AG04450 (cell line): ENCODE measurements at regions not wholly inside any gene's neighbourhood (a gene's known extent, or its start where the extent isn't known, plus 50 kb on each side); places are given as distances from the start of the nearest gene placed in this dataset.

Source experiments
- CTCF ChIA-PET: fragments of 300-600, 350-600 bp; formaldehyde crosslinking; extraction: SDS; loops from one replicate; lab custom pipeline; 2022; ENCODE audit warnings: antibody characterized with exemption, inconsistent platforms; lab: Charles Lee
- POLR2A ChIA-PET: fragments of 350-600 bp; formaldehyde crosslinking; extraction: SDS; loops from one replicate; lab custom pipeline; 2021; ENCODE audit warnings: antibody characterized with exemption, inconsistent platforms; lab: Yijun Ruan, JAX
- DNase-seq: peaks from one replicate; pipeline ENCODE4 v3.0.0-alpha.2; 2011; ENCODE audit warnings: low read depth, low spot score
- H3K27ac ChIP-seq: one replicate; pipeline ENCODE4 v1.5.1; 2012; ENCODE audit warnings: low read depth, low read length, control low read depth
- H3K27me3 ChIP-seq: one replicate; pipeline ENCODE4 v1.6.0; 2012; ENCODE audit warnings: low read length; ENCODE audit not compliant: control insufficient read depth, insufficient read depth
- H3K4me3 ChIP-seq: 2 replicates; pipeline ENCODE4 v1.5.1; 2011; ENCODE audit warnings: mild to moderate bottlenecking, low read depth, low read length, control low read depth
- H3K9me3 ChIP-seq: 2 replicates; pipeline ENCODE4 v1.5.1; 2012; ENCODE audit warnings: low read length; ENCODE audit not compliant: control insufficient read depth, insufficient read depth
- TF ChIP-seq, protein P1 (sequence below): IDR thresholded peaks from 2 replicates; pipeline ENCODE4 v1.5.1; 2011; ENCODE audit warnings: low read depth, low read length, control low read depth, inconsistent platforms

DNA sequence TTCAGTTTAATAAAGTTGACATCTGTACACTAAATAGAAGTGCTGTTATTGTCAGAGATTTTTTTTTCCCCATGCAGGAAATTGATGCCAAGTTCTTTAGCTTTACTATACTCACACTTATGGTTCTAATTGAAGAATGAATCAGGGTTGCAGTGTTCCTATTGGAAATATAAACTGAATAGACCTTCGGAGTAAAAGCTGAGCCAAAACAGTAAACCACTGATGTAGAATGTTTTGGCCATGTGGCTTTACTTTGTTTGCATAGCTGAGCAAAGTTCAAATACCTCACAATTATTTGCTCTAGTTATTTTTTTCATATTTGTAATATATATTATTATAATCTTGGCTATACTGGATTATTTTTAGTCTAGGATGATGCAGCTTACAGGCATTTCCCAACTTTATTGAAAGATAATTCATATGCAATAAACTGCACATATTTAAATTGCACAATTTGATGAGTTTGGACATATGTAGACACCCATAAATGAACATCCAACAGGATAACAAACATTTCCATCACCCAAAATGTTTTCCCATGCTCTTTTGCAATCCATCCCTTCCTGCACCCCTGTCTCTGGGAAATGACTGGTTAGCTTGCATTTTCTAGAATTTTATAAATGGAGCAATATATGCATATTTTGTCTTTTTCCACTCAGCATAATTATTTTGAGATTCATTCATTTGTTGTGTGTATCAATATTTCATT is 105.8 kb upstream of the NOX3 start:
- DNase-seq, result peak; percentile 16
- no peak overlapping the region for H3K4me3 ChIP-seq
- H3K9me3 ChIP-seq, result no peaks in the 10 kb centered on the region
- TF ChIP-seq, protein P1, sequence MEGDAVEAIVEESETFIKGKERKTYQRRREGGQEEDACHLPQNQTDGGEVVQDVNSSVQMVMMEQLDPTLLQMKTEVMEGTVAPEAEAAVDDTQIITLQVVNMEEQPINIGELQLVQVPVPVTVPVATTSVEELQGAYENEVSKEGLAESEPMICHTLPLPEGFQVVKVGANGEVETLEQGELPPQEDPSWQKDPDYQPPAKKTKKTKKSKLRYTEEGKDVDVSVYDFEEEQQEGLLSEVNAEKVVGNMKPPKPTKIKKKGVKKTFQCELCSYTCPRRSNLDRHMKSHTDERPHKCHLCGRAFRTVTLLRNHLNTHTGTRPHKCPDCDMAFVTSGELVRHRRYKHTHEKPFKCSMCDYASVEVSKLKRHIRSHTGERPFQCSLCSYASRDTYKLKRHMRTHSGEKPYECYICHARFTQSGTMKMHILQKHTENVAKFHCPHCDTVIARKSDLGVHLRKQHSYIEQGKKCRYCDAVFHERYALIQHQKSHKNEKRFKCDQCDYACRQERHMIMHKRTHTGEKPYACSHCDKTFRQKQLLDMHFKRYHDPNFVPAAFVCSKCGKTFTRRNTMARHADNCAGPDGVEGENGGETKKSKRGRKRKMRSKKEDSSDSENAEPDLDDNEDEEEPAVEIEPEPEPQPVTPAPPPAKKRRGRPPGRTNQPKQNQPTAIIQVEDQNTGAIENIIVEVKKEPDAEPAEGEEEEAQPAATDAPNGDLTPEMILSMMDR, result no peak
- POLR2A ChIA-PET, result no interaction called here
- no peak overlapping the region for H3K27ac ChIP-seq
- H3K27me3 ChIP-seq, result no peaks in the 10 kb centered on the region
- CTCF ChIA-PET, result interaction anchor here (0.6 to 1.3 kb wide), 2 partner anchors 15 to 527 kb away, joined by 3 to 4 read pairs; no protein-coding TSS in a partner anchor

DNA sequence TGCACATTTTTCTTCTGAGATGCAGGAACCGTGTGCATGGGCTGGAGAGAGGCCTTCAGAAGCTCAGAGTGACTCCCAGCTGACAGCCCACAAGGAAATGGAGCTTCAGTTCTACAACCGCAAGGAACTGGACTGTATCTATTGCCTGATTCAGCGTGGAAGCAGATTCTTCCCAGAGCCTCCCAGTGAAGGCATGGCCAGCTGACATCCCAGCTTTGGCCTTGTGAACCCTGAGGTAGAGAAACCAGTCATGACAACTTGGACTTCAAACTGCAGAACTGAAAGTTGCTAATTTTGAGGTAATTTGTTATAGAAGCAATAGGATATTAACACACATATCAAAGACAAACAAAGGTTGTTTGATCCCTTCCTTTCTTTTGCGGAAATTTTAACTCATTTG is 94.3 kb upstream of the NOX3 start:
- no peak overlapping the region for H3K4me3 ChIP-seq
- TF ChIP-seq, protein P1, result no peak
- DNase-seq, result no peak
- H3K9me3 ChIP-seq, result no peaks in the 10 kb centered on the region
- ChIA-PET POLR2A (no interaction called here), CTCF (no interaction called here)
- H3K27me3 ChIP-seq, result no peaks in the 10 kb centered on the region
- no peak overlapping the region for H3K27ac ChIP-seq

DNA sequence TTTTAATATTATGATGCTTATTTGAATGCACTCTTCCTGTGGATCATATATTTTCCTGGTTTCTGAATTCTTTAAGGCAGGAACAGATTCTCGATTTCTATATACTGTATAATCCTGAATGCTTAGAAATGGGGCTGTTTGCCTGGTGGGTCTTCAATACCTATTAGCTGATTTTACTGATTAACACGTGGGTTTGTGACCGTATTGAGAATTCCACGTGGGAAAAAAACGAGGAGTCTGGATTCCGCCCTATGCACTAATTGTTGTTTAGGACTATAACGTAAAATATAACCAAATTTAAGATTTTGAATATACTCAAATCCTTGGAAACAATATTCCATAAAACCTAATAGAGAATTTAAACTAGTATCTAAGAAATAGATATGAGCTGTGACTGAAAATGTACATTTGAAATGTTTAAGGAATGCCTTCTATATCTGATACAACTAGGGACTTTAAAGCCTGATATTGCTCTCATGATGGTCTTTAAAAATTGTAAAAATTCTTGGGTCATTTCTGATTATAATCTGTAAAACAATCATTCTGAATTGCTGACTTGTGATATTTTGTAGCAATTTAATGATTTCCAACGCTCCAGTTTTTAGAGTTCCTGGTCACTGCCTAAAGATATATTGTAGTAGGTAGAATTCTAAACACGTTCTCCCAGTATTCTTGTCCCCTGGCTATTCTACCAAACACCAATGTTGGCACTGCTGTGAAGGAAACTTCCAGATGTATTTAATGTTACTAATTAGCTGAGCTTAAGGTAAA is 93.6 kb upstream of the NOX3 start:
- Histone ChIP-seq H3K27me3 (no peaks in the 10 kb centered on the region), H3K27ac (no peak overlapping the region), H3K9me3 (no peaks in the 10 kb centered on the region), H3K4me3 (no peak overlapping the region)
- no peak for DNase-seq
- ChIA-PET CTCF (no interaction called here), POLR2A (no interaction called here)
- TF ChIP-seq, protein P1, result no peak

DNA sequence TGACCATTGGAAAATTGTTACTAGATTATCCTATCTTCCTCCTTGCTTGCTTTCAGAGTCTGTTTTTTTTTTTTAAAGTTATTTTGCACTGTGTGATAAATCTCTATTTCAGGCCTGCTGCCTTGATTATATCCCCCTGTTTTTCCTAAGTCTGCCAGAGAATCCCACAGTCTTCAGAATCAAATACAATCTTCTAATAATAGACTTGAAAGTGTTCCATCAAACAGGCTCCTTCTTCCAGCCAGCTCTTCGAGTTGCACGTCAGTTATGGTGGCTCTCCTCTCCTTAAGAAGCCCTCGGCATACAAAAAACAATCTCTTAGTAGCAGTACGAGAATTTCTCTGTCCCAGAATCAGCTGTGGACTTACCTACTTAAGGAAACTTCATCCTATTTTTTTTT is 92.9 kb upstream of the NOX3 start:
- no peak overlapping the region for H3K4me3 ChIP-seq
- TF ChIP-seq, protein P1, result no peak
- no peaks in the 10 kb centered on the region for H3K9me3 ChIP-seq
- DNase-seq, result no peak
- ChIA-PET POLR2A (no interaction called here), CTCF (interaction anchor here (0.7 kb wide), 1 partner anchor 552 kb away, joined by 3 read pairs; no protein-coding TSS in a partner anchor)
- H3K27ac ChIP-seq, result no peak overlapping the region
- no peaks in the 10 kb centered on the region for H3K27me3 ChIP-seq

DNA sequence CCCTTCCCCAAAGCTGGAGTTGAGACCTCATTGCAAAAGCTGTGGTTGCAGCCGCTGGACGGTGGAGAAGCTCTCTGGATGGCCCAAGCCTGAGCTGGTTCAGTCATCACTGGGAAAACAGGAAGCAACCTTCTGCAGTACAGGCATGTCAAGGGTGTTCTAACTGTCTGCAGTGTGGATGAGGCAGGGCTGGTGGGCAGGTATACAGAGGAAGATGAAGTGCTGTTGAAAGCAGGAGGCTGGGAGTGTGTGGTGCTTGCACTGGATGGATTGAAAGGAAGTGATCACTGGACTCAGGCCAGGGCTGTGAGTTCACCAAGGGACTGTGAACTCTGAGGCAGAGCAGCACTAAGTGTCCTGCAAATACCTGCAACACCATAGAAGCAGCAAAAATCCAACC is 89.0 kb upstream of the NOX3 start:
- no peak for DNase-seq
- Histone ChIP-seq H3K9me3 (no peaks in the 10 kb centered on the region), H3K4me3 (no peak overlapping the region), H3K27ac (no peak overlapping the region), H3K27me3 (no peaks in the 10 kb centered on the region)
- TF ChIP-seq, protein P1, result no peak
- POLR2A ChIA-PET, result no interaction called here
- CTCF ChIA-PET, result no interaction called here
